ENCODE measurements at regions not wholly inside any gene's neighbourhood (a gene's known extent, or its start where the extent isn't known, plus 50 kb on each side); places are given as distances from the start of the nearest gene placed in this dataset.

- H3K56ac ChIP-seq (replicated peaks; ENCODE audit: insufficient read length, low read depth, low read length) = no peak overlapping the region
- H3K23me2 ChIP-seq (ENCODE audit: low read depth, low read length) = no peaks in the 10 kb centered on the region
- no peaks in the 10 kb centered on the region for H3K27me3 ChIP-seq (replicated peaks in 1 of 4; ENCODE audit: control insufficient read depth in 3 of 4, extremely low read depth in 1 of 4, insufficient read depth in 3 of 4, low read length in 3 of 4)
- H3K14ac ChIP-seq (ENCODE audit: insufficient read length) = no peak overlapping the region
- no peaks in the 10 kb centered on the region for H4K20me1 ChIP-seq (replicated peaks in 1 of 2; ENCODE audit: control insufficient read depth in 1 of 2, insufficient read depth in 2 of 2, low read length in 2 of 2)
- H2BK5ac ChIP-seq (ENCODE audit: low read depth, low read length) = no peak overlapping the region; the same call in 1 of the 2 replicates
- no peaks in the 10 kb centered on the region for H3K79me2 ChIP-seq (ENCODE audit: control insufficient read depth in 1 of 2, insufficient read depth in 2 of 2, low read length in 2 of 2)
- ChIA-PET CTCF (ENCODE audit: partially characterized antibody) (interaction anchor here (0.7 to 2.4 kb wide), 3 partner anchors 8 to 193 kb away, joined by 3 to 8 read pairs (median 3); no protein-coding TSS in a partner anchor), POLR2A (ENCODE audit: partially characterized antibody) (no interaction called here)
- no peak overlapping the region for H3K4me3 ChIP-seq (ENCODE audit: extremely low read depth in 1 of 4, insufficient read depth in 2 of 4, low read depth in 3 of 4, low read length in 4 of 4)
- H3K79me1 ChIP-seq (ENCODE audit: low read depth, low read length) = no peaks in the 10 kb centered on the region
- H3K23ac ChIP-seq (ENCODE audit: insufficient read length) = no peak overlapping the region
- H3K27ac ChIP-seq (ENCODE audit: low read depth, low read length) = no peak overlapping the region
- peaks cover 0 to 14% (median 4%) of the 10 kb centered on the region in 4 experiments; a peak in 5 of 7 replicates for H3K4me1 ChIP-seq (replicated peaks in 1 of 4; ENCODE audit: control insufficient read depth in 3 of 4, insufficient read depth in 4 of 4, low read length in 3 of 4)
- H3K4me2 ChIP-seq (ENCODE audit: insufficient read depth in 1 of 2, low read depth in 2 of 2, low read length in 2 of 2) = no peak overlapping the region
- H4K91ac ChIP-seq (replicated peaks; ENCODE audit: insufficient read length, low read length) = no peak overlapping the region
- no peaks in the 10 kb centered on the region for H3K36me3 ChIP-seq (ENCODE audit: control insufficient read depth in 2 of 4, insufficient read depth in 4 of 4, low read length in 3 of 4)
- no peak overlapping the region for H3K4ac ChIP-seq (replicated peaks; ENCODE audit: insufficient read length, low read depth, low read length)
- H2AK5ac ChIP-seq (ENCODE audit: low read depth, low read length) = no peak overlapping the region
- no peaks in the 10 kb centered on the region for H3K9me3 ChIP-seq (ENCODE audit: insufficient read depth in 2 of 2, low read depth in 1 of 2, low read length in 1 of 2)
- H2BK12ac ChIP-seq (ENCODE audit: low read depth, low read length) = no peak overlapping the region
- no peak for DNase-seq (ENCODE audit: low read depth in 1 of 2, low spot score in 2 of 2)
- H2AFZ ChIP-seq (ENCODE audit: low read length) = peak overlapping the region; percentile 85
- no peak overlapping the region for H3K9ac ChIP-seq (replicated peaks in 1 of 4; ENCODE audit: extremely low read depth in 1 of 4, low read depth in 3 of 4, low read length in 3 of 4)
- no peak overlapping the region for H2BK15ac ChIP-seq (ENCODE audit: low read length)
- no peak overlapping the region for H2BK120ac ChIP-seq (replicated peaks; ENCODE audit: low read depth, low read length)
- no peak overlapping the region for H4K5ac ChIP-seq (ENCODE audit: insufficient read length, low read depth, low read length)
- no peak for FAIRE-seq
- TF ChIP-seq CBX8 (IDR thresholded peaks at IDR 0.05; ENCODE audit: borderline replicate concordance, low read depth, low read length) (no peak), NRF1 (IDR thresholded peaks at IDR 0.05; ENCODE audit: low read depth, low read length) (no peak), POLR2AphosphoS5 (IDR thresholded peaks at IDR 0.05; ENCODE audit: low read depth, low read length) (no peak), GTF2F1 (IDR thresholded peaks at IDR 0.05; ENCODE audit: borderline replicate concordance, low read depth, low read length) (no peak), CEBPB (IDR thresholded peaks at IDR 0.05; ENCODE audit: low read depth, low read length) (no peak), SRF (IDR thresholded peaks at IDR 0.05; ENCODE audit: low read depth, low read length) (no peak), SIRT6 (IDR thresholded peaks at IDR 0.05; ENCODE audit: low read length) (no peak), HDAC6 (IDR thresholded peaks at IDR 0.05; ENCODE audit: low read depth, low read length) (no peak)
- no peak overlapping the region for H4K8ac ChIP-seq (ENCODE audit: extremely low read depth, insufficient read depth, low read length)
- no peak overlapping the region for H3K18ac ChIP-seq (ENCODE audit: extremely low read depth, low read length)
- H2BK20ac ChIP-seq (ENCODE audit: low read length) = no peak overlapping the region
These were observed 636.6 kb upstream of the MMS22L start for GRCh38 chr6:97919631-97920030.
